HFFc6 (cell line): ENCODE measurements at regions not wholly inside any gene's neighbourhood (a gene's known extent, or its start where the extent isn't known, plus 50 kb on each side); places are given as distances from the start of the nearest gene placed in this dataset.

ENCODE experiments used
- DNase-seq: peaks from one replicate; pipeline ENCODE4 v3.0.0-alpha.2; 2018
- H3K27ac Mint-ChIP-seq: 2 replicates; pipeline ENCODE4 v1.8.0; 2020; ENCODE audit warnings: mild to moderate bottlenecking, mixed read lengths
- H3K27me3 Mint-ChIP-seq: 2 replicates; pipeline ENCODE4 v1.8.0; 2021; ENCODE audit warnings: mild to moderate bottlenecking, moderate library complexity, mixed read lengths; ENCODE audit not compliant: insufficient read depth
- H3K36me3 Mint-ChIP-seq: 2 replicates; pipeline ENCODE4 v1.8.0; 2021; ENCODE audit warnings: low read depth, mixed read lengths
- H3K4me1 Mint-ChIP-seq: 2 replicates; pipeline ENCODE4 v1.8.0; 2020; ENCODE audit warnings: low read depth, mixed read lengths
- H3K4me3 Mint-ChIP-seq: 2 replicates; pipeline ENCODE4 v1.8.0; 2020; ENCODE audit warnings: mild to moderate bottlenecking, moderate library complexity, mixed read lengths
- H3K9me3 Mint-ChIP-seq: 2 replicates; pipeline ENCODE4 v1.8.0; 2020; ENCODE audit warnings: mild to moderate bottlenecking, mixed read lengths
- CTCF ChIP-seq: fragments of 200-600 bp; sonication (generic); IDR thresholded peaks from 2 replicates; pipeline ENCODE4 v1.5.0; 2021; ENCODE audit warnings: antibody characterized with exemption, mild to moderate bottlenecking

GRCh38 chr21:41689289-41689583 is 77.6 kb downstream of the RIPK4 start:
- DNase-seq = no peak
- peaks cover 3% of the 10 kb centered on the region; the same call in 1 of the 2 replicates for H3K9me3 Mint-ChIP-seq
- H3K4me1 Mint-ChIP-seq = peaks cover 25% of the 10 kb centered on the region
- H3K36me3 Mint-ChIP-seq = no peaks in the 10 kb centered on the region
- H3K27ac Mint-ChIP-seq = no peak overlapping the region
- peaks cover 25% of the 10 kb centered on the region for H3K27me3 Mint-ChIP-seq
- TF ChIP-seq CTCF = no peak
- no peak overlapping the region for H3K4me3 Mint-ChIP-seq

- no peak overlapping the region for H3K27ac Mint-ChIP-seq
- H3K9me3 Mint-ChIP-seq = peaks cover 3% of the 10 kb centered on the region; the same call in 1 of the 2 replicates
- no peak for TF ChIP-seq CTCF
Observed at GRCh38 chr21:41687633-41688032, 79.2 kb downstream of the RIPK4 start.

GRCh38 chr21:41686664-41687063 is 80.2 kb downstream of the RIPK4 start:
- Mint-ChIP-seq H3K27ac (no peak overlapping the region), H3K27me3 (peaks cover 20% of the 10 kb centered on the region), H3K9me3 (peaks cover 3% of the 10 kb centered on the region; the same call in 1 of the 2 replicates), H3K4me3 (no peak overlapping the region), H3K4me1 (peaks cover 29% of the 10 kb centered on the region), H3K36me3 (no peaks in the 10 kb centered on the region)
- no peak for TF ChIP-seq CTCF
- no peak for DNase-seq

More at GRCh38 chr21:41687633-41688032, 79.2 kb downstream of the RIPK4 start:
- H3K36me3 Mint-ChIP-seq = no peaks in the 10 kb centered on the region
- DNase-seq = peak; percentile 4
- no peak overlapping the region for H3K4me3 Mint-ChIP-seq
- peaks cover 29% of the 10 kb centered on the region for H3K4me1 Mint-ChIP-seq
- peaks cover 24% of the 10 kb centered on the region for H3K27me3 Mint-ChIP-seq

GRCh38 chr21:41685511-41686149 is 81.2 kb downstream of the RIPK4 start:
- no peak for TF ChIP-seq CTCF
- H3K4me1 Mint-ChIP-seq = peaks cover 29% of the 10 kb centered on the region
- no peaks in the 10 kb centered on the region for H3K36me3 Mint-ChIP-seq
- peak overlapping the region; percentile 83; the same call in 1 of the 2 replicates for H3K27ac Mint-ChIP-seq
- peaks cover 3% of the 10 kb centered on the region; the same call in 1 of the 2 replicates for H3K9me3 Mint-ChIP-seq
- H3K4me3 Mint-ChIP-seq = 0 out of 2 replicates have a peak overlapping the region, but pooled peaks have one; percentile 85
- DNase-seq = no peak
- peaks cover 13% of the 10 kb centered on the region; the same call in 1 of the 2 replicates for H3K27me3 Mint-ChIP-seq

- H3K27me3 Mint-ChIP-seq = peaks cover 13% of the 10 kb centered on the region; the same call in 1 of the 2 replicates
- peak overlapping the region; percentile 83 for H3K27ac Mint-ChIP-seq
- peak overlapping the region; percentile 85 for H3K4me3 Mint-ChIP-seq
- H3K9me3 Mint-ChIP-seq = peaks cover 2% of the 10 kb centered on the region; the same call in 1 of the 2 replicates
- peaks cover 29% of the 10 kb centered on the region for H3K4me1 Mint-ChIP-seq
- TF ChIP-seq CTCF = no peak
- DNase-seq = peak; percentile 29
- no peaks in the 10 kb centered on the region for H3K36me3 Mint-ChIP-seq
Observed at GRCh38 chr21:41684381-41685245, 82.2 kb downstream of the RIPK4 start.
